ENCODE measurements at regions not wholly inside any gene's neighbourhood (a gene's known extent, or its start where the extent isn't known, plus 50 kb on each side); places are given as distances from the start of the nearest gene placed in this dataset.

DNA sequence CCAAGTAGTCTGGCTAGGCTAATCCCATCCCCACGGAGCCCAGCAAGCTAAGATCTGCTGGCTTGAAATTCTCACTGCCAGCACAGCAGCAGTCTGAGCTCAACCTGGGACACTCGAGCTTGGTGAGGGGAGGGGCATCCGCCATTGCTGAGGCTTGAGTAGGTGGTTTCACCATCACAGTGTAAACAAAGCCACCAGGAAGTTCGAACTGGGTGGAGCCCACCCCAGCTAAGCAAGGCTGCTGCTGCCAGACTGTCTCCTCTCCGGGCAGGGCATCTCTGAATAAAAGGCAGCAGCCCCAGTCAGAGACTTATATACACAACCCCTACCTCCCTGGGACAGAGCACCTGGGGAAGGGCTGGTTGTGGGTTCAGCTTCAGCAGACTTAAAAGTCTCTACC lies 639.6 kb downstream of the IQCM start:
- WGBS, 2 donors, result 12% methylated on average over 5 of the region's 5 CpGs; no CpG with 5 or more reads in 1 of the 2 donors
- H3K9me3 ChIP-seq, result no peaks in the 10 kb centered on the region
- no peak overlapping the region for H3K4me3 ChIP-seq
- no peak for DNase-seq
- intact Hi-C loops (cut with DNase I), result no loop called here
- no peak overlapping the region for H3K27ac ChIP-seq
- no peak for ATAC-seq
- TF ChIP-seq POLR2A (IDR thresholded peaks at IDR 0.05), result no peak
- no peaks in the 10 kb centered on the region for H3K27me3 ChIP-seq
- H3K4me1 ChIP-seq, result no peaks in the 10 kb centered on the region
- H3K36me3 ChIP-seq (replicated peaks in 1 of 2; ENCODE audit: insufficient read depth in 1 of 2, low read depth in 2 of 2), result no peaks in the 10 kb centered on the region

DNA sequence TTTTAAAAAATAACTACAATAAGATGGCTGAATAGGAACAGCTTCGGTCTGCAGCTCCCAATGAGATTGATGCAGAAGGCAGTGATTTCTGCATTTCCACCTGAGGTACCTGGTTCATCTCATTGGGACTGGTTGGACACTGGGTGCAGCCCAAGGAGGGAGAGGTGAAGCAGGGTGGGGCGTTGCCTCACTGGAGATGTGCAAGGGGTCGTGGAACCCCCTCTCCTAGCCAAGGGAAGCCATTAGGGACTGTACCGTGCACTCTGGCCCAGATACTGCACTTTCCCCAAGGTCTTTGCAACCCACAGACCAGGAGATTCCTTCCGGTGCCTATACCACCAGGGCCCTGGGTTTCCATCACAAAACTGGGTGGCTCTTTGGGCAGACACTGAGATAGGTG lies 640.1 kb downstream of the IQCM start:
- no peak for ATAC-seq
- Histone ChIP-seq H3K27ac (no peak overlapping the region), H3K4me1 (no peaks in the 10 kb centered on the region), H3K9me3 (no peaks in the 10 kb centered on the region), H3K36me3 (replicated peaks in 1 of 2; ENCODE audit: insufficient read depth in 1 of 2, low read depth in 2 of 2) (no peaks in the 10 kb centered on the region), H3K27me3 (no peaks in the 10 kb centered on the region), H3K4me3 (no peak overlapping the region)
- DNase-seq, result no peak
- 58 to 68% methylated on average over 5 of the region's 5 CpGs for WGBS, 2 donors
- intact Hi-C loops (cut with DNase I), result no loop called here
- TF ChIP-seq, protein P1, sequence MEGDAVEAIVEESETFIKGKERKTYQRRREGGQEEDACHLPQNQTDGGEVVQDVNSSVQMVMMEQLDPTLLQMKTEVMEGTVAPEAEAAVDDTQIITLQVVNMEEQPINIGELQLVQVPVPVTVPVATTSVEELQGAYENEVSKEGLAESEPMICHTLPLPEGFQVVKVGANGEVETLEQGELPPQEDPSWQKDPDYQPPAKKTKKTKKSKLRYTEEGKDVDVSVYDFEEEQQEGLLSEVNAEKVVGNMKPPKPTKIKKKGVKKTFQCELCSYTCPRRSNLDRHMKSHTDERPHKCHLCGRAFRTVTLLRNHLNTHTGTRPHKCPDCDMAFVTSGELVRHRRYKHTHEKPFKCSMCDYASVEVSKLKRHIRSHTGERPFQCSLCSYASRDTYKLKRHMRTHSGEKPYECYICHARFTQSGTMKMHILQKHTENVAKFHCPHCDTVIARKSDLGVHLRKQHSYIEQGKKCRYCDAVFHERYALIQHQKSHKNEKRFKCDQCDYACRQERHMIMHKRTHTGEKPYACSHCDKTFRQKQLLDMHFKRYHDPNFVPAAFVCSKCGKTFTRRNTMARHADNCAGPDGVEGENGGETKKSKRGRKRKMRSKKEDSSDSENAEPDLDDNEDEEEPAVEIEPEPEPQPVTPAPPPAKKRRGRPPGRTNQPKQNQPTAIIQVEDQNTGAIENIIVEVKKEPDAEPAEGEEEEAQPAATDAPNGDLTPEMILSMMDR (IDR thresholded peaks at IDR 0.05), result no peak
- TF ChIP-seq POLR2A (IDR thresholded peaks at IDR 0.05), result no peak

DNA sequence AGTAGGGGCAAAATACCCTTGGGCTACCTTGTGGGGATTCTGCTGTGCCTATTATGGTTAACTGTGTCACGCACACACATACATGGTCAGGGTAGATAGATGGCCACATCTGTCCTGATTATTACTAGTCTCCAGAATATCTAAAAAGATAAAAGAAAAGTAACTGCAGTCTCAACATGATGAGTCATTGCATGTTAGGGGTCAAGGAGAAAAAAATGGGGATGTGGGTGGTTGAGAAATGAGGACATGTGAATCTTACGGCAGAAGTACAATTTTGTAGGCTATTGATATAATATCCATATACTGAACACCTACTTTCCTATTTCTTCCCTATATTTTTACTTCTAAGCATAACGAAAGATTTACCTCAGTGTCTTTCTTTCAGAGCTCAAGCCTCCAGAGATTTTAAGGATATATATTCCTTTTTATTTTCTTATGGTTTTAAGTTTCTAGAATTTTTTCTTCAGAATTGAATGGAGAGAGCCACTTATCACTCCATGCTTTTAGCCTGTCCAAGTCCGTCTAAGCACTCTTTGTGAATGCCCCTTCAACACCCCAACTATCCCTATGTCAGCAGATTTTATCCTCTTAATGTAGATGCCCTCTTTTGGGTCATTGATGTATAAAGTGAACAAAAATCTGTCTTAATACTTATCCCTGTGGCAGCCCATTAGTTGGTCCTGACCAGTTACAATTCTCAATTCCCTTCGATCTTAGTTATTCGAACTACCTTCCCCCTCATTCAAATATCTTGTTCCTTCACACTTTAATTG lies 642.2 kb downstream of the IQCM start:
- no peak for ATAC-seq
- H3K27ac ChIP-seq, result no peak overlapping the region
- H3K4me3 ChIP-seq, result no peak overlapping the region
- H3K27me3 ChIP-seq, result peaks cover 0 to 2% of the 10 kb centered on the region in 2 donors
- no peaks in the 10 kb centered on the region for H3K9me3 ChIP-seq
- DNase-seq, result no peak
- intact Hi-C loops (cut with DNase I), result no loop called here
- no peak for TF ChIP-seq POLR2A (IDR thresholded peaks at IDR 0.05)
- TF ChIP-seq, protein P1 (IDR thresholded peaks at IDR 0.05), result no peak
- WGBS, 2 donors, result 72 to 74% methylated on average over 6 of the region's 6 CpGs
- H3K4me1 ChIP-seq, result no peaks in the 10 kb centered on the region
- no peaks in the 10 kb centered on the region for H3K36me3 ChIP-seq (replicated peaks in 1 of 2; ENCODE audit: insufficient read depth in 1 of 2, low read depth in 2 of 2)

DNA sequence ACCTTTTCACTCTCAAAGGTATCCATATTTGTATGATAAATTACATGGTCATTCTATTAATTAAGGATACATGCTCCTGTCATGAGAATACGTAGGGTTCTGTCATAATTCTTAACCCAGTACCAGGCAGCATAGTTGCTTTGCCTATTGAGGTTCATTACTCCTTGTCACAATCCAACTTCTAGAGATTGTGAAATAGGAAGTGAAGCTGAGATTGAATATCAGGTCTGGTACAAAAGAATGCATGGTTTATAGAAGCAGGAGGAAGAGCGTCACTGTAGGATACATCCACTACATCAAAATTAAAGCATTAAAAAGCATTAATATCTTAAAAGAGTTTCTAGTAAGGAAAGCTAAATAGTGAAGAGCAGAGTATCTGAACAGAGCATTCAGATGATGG lies 647.0 kb downstream of the IQCM start:
- 70 to 80% methylated on average over 2 of the region's 2 CpGs for WGBS, 2 donors
- no peaks in the 10 kb centered on the region for H3K9me3 ChIP-seq
- H3K27me3 ChIP-seq, result peaks cover 0 to 2% of the 10 kb centered on the region in 2 donors
- DNase-seq, result no peak
- H3K4me3 ChIP-seq, result no peak overlapping the region
- TF ChIP-seq, protein P1 (IDR thresholded peaks at IDR 0.05), result no peak
- TF ChIP-seq POLR2A (IDR thresholded peaks at IDR 0.05), result no peak
- no peaks in the 10 kb centered on the region for H3K36me3 ChIP-seq (replicated peaks in 1 of 2; ENCODE audit: insufficient read depth in 1 of 2, low read depth in 2 of 2)
- H3K27ac ChIP-seq, result no peak overlapping the region
- H3K4me1 ChIP-seq, result no peaks in the 10 kb centered on the region
- intact Hi-C loops (cut with DNase I), result no loop called here
- ATAC-seq, result no peak

DNA sequence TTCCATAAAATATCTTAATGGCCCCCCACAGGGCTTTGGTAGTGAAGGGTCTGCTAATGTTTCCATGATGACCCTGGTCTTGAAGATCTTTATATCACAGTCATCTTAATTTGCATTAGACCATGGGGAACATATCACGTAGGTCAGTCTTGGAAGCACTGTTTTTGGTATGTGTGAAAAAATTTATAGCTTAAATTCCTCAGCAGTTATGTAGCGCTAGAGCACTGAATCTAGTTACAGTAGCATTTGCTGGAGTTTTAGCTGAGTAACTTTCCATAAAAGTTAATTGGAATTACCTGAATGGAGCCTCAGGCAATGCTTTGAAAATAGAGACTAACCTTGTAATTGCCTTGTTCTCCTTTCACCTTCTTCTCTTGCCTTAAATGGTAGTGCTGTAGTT lies 648.8 kb downstream of the IQCM start:
- Histone ChIP-seq H3K9me3 (no peaks in the 10 kb centered on the region), H3K27ac (no peak overlapping the region), H3K4me3 (no peak overlapping the region), H3K36me3 (replicated peaks in 1 of 2; ENCODE audit: insufficient read depth in 1 of 2, low read depth in 2 of 2) (no peaks in the 10 kb centered on the region), H3K4me1 (no peaks in the 10 kb centered on the region), H3K27me3 (peaks cover 0 to 2% of the 10 kb centered on the region in 2 donors)
- TF ChIP-seq POLR2A (IDR thresholded peaks at IDR 0.05), result no peak
- TF ChIP-seq, protein P1 (IDR thresholded peaks at IDR 0.05), result no peak
- ATAC-seq, result no peak
- no peak for DNase-seq
- intact Hi-C loops (cut with DNase I), result no loop called here
- 76 to 82% methylated on average over 2 of the region's 2 CpGs for WGBS, 2 donors
